Stomach (tissue), 8 donors: ENCODE measurements at regions not wholly inside any gene's neighbourhood (a gene's known extent, or its start where the extent isn't known, plus 50 kb on each side); places are given as distances from the start of the nearest gene placed in this dataset.

Experiments used
- DNase-seq, 2 donors: peaks; one replicate each; pipeline versions ENCODE4 v3.0.0 to v3.0.0-alpha.2; 2013 to 2019
- H3K27ac ChIP-seq, 5 donors: fragments of 200-600 bp in 4 of 5; sonication (generic) in 4 of 5; one replicate each; pipeline ENCODE4 v1.5.1; 2013 to 2019; ENCODE audit warnings: mild to moderate bottlenecking in 1 of 5, moderate library complexity in 1 of 5
- H3K27me3 ChIP-seq, 3 donors: fragments of 200-600 bp; sonication (generic); one replicate each; pipeline ENCODE4 v1.5.1; 2017 to 2019; ENCODE audit warnings: mixed run types in 1 of 3
- H3K36me3 ChIP-seq, 4 donors: fragments of 200-600 bp; sonication (generic); 1 replicate in 3 of 4; 2 replicates in 1 of 4; pipeline ENCODE4 v1.5.1; 2016 to 2019
- H3K4me1 ChIP-seq, 4 donors: fragments of 200-600 bp; sonication (generic); one replicate each; pipeline ENCODE4 v1.5.1; 2016 to 2019
- H3K4me3 ChIP-seq, 4 donors: fragments of 200-600 bp; sonication (generic) in 3 of 4; one replicate each; pipeline ENCODE4 v1.5.1; 2016 to 2019; ENCODE audit warnings: mild to moderate bottlenecking in 1 of 4
- H3K9me3 ChIP-seq, 4 donors: fragments of 200-600 bp; sonication (generic); one replicate each; pipeline ENCODE4 v1.5.1; 2016 to 2019
- EP300 ChIP-seq: sonication (generic); formaldehyde crosslinking; IDR thresholded peaks from one replicate; pipeline ENCODE4 v1.6.1; 2017; ENCODE audit warnings: antibody characterized with exemption
- POLR2A ChIP-seq, 4 donors: fragments of 450-650 bp; IDR thresholded peaks; one replicate each; pipeline ENCODE4 v1.6.1; 2016; ENCODE audit warnings: antibody characterized with exemption in 4 of 4, control low read depth in 2 of 4, mild to moderate bottlenecking in 1 of 4, moderate library complexity in 1 of 4
- POLR2AphosphoS5 ChIP-seq, 3 donors: sonication (generic); formaldehyde crosslinking; IDR thresholded peaks; one replicate each; pipeline ENCODE4 v1.6.1; 2016; ENCODE audit warnings: antibody characterized with exemption in 3 of 3
- WGBS, 5 donors: extraction: QIAGEN DNeasy Blood & Tissue Kit in 3 of 5; methylation state at CpG; one replicate each; pipeline versions ENCODE4 v1.1.5 to v1.1.7; 2013 to 2018; 5-methylcytosine and 5-hydroxymethylcytosine counted together
- intact Hi-C: fragments of 100-400 bp; cut with DNase I; formaldehyde crosslinking; loops from one replicate; pipeline ENCODE4 v1.15.1; 2023; ENCODE audit warnings: low total_unique reads
- TF ChIP-seq, protein P1 (sequence below), 7 experiments: fragments of 450-650 bp in 4 of 7; fragments of 200-600 bp in 3 of 7; sonication (generic) in 3 of 7; IDR thresholded peaks; one replicate each; pipeline ENCODE4 v1.5.1; 2016 to 2019; ENCODE audit warnings: antibody characterized with exemption in 7 of 7, control low read depth in 2 of 7, mild to moderate bottlenecking in 1 of 7
- donor health status: healthy with polysubstance abuse.
- donor health status: Bipolar disorder and iron deficiency.
- donor health status: healthy.

DNA sequence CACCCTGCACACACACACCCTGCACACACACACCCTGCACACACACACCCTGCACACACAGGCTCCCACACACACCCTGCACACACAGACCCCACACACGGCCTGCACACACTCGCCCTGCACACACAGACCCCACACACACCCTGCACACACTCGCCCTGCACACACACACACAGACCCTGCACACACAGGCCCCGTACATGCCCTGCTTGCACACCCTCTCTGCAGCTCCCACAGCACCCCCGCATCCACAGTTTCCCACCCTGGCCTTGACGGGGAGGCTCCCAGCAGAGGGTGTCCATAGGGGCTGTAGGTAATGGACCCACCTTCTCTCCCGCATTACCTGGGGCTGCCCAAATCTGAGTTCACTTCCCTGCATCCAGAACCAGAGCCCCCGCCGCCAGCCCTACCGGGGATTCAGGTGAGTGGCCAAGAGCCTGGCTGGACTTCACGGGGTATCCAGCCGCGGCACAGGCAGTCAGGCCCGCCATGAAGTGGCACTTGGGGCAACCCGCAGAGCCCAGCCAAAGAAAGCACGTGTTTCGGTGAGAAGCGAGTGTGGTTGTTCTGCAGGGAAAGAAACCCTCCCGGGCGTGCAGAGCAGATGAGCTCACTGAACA is 88.6 kb upstream of the GPC1 start:
- Histone ChIP-seq H3K9me3 (peaks cover 0 to 23% (median 14%) of the 10 kb centered on the region in 4 donors), H3K4me1 (peaks cover 0 to 10% (median 0%) of the 10 kb centered on the region in 4 donors), H3K27ac (no peak overlapping the region), H3K4me3 (no peak overlapping the region), H3K27me3 (no peaks in the 10 kb centered on the region), H3K36me3 (no peaks in the 10 kb centered on the region)
- WGBS, 5 donors: 66 to 91% (median 87%) methylated on average over 16 to 20 of the region's 20 CpGs
- DNase-seq: no peak
- TF ChIP-seq, protein P1, sequence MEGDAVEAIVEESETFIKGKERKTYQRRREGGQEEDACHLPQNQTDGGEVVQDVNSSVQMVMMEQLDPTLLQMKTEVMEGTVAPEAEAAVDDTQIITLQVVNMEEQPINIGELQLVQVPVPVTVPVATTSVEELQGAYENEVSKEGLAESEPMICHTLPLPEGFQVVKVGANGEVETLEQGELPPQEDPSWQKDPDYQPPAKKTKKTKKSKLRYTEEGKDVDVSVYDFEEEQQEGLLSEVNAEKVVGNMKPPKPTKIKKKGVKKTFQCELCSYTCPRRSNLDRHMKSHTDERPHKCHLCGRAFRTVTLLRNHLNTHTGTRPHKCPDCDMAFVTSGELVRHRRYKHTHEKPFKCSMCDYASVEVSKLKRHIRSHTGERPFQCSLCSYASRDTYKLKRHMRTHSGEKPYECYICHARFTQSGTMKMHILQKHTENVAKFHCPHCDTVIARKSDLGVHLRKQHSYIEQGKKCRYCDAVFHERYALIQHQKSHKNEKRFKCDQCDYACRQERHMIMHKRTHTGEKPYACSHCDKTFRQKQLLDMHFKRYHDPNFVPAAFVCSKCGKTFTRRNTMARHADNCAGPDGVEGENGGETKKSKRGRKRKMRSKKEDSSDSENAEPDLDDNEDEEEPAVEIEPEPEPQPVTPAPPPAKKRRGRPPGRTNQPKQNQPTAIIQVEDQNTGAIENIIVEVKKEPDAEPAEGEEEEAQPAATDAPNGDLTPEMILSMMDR (IDR thresholded peaks at IDR 0.05): no peak
- TF ChIP-seq POLR2A (IDR thresholded peaks at IDR 0.05) (no peak), POLR2AphosphoS5 (IDR thresholded peaks at IDR 0.05) (no peak), EP300 (no peak)
- intact Hi-C loops: no loop called here

DNA sequence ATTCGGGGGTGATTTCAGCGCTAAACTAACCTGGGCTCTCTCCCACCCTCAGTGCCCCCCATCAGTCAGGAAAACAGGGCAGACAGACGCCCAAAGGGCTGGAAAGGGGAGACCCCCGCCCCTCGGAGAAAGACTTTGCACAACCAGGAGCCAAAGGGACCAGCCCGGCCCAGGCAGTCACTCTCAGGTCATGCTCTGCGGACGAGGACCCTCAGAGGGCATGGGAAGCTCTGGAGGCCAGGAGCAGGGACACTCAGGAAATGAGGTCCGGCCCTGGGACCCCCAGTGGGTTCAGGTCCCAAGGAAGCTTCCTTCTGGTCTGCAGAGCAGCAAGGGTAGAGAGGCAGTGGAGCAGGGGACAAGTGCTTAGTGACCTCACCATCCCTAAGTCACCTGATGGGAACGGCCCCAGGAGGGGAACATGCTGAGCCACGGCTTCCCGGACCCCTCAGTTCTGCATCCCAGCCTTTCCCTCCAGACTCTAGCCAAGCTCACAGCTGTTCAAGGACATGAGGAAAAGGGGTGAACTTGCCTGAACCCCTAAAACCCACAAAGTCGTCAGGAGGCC is 88.0 kb upstream of the GPC1 start:
- no peak for DNase-seq
- TF ChIP-seq, protein P1 (IDR thresholded peaks at IDR 0.05): no peak
- no peak for TF ChIP-seq POLR2A (IDR thresholded peaks at IDR 0.05)
- TF ChIP-seq POLR2AphosphoS5 (IDR thresholded peaks at IDR 0.05): no peak
- no peak for TF ChIP-seq EP300
- H3K27me3 ChIP-seq: no peaks in the 10 kb centered on the region
- intact Hi-C loops: no loop called here
- no peak overlapping the region for H3K4me3 ChIP-seq
- no peak overlapping the region for H3K27ac ChIP-seq
- H3K4me1 ChIP-seq: peaks cover 0 to 15% (median 0%) of the 10 kb centered on the region in 4 donors
- peaks cover 0 to 23% (median 14%) of the 10 kb centered on the region in 4 donors for H3K9me3 ChIP-seq
- 78 to 88% (median 81%) methylated on average over 8 to 13 of the region's 13 CpGs for WGBS, 5 donors
- no peaks in the 10 kb centered on the region for H3K36me3 ChIP-seq

DNA sequence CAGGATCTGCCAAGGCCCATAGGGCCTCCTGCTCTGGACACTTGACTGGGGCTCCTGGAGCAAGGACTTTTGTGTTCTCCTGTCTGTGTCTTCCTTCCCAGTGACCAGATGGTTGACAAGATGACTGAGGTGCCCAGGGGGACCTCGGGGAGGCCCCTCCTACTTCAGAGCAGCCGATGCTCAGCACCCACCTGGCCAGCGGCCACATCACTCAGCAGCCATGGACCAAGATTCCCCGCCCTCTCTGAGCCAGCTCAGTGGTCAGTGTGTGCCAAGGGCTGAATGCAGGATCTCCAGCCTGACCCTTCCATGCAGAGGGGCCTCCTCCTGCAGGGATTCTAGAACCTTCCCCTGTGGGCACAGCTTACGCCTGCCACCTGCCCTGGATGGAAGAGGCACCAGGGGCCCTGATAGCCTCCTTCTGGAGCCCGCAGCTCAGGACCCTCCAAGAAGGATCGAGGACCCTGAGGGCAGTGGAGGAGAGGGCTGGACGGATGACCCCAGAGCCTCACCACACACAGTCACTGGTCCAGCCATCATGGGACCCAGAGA is 87.4 kb upstream of the GPC1 start:
- TF ChIP-seq POLR2A (IDR thresholded peaks at IDR 0.05) (no peak), POLR2AphosphoS5 (IDR thresholded peaks at IDR 0.05) (no peak), EP300 (no peak)
- TF ChIP-seq, protein P1 (IDR thresholded peaks at IDR 0.05): no peak
- Histone ChIP-seq H3K9me3 (peaks cover 0 to 23% (median 14%) of the 10 kb centered on the region in 4 donors), H3K27ac (no peak overlapping the region), H3K4me3 (no peak overlapping the region), H3K4me1 (peaks cover 0 to 15% (median 0%) of the 10 kb centered on the region in 4 donors), H3K27me3 (no peaks in the 10 kb centered on the region), H3K36me3 (no peaks in the 10 kb centered on the region)
- no peak for DNase-seq
- 70 to 85% (median 81%) methylated on average over 4 to 8 of the region's 8 CpGs for WGBS, 5 donors
- intact Hi-C loops: no loop called here

DNA sequence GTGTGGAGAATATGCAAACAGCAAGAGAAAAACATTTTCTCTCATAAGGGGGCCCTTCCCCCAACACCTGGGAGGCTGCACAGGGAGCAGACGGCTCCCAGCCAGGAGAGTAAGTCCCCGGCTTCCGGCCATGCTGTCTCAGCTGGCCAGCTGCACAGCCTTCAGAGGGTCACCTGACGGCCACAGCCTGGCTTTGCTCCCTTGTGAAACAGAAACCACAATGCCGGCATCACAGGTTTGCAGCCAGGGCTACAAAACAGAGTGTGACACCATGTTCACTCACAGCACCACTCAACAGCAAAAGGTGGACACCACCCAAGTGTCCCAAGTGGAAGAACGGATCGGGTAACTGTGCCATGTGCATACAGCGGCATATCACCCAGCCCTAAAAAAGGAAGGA is 86.9 kb upstream of the GPC1 start:
- Histone ChIP-seq H3K36me3 (no peaks in the 10 kb centered on the region), H3K27ac (no peak overlapping the region), H3K4me1 (peaks cover 0 to 15% (median 0%) of the 10 kb centered on the region in 4 donors), H3K4me3 (no peak overlapping the region), H3K9me3 (peaks cover 0 to 23% (median 14%) of the 10 kb centered on the region in 4 donors), H3K27me3 (no peaks in the 10 kb centered on the region)
- intact Hi-C loops: no loop called here
- WGBS, 5 donors: 51 to 78% (median 67%) methylated on average over 6 to 8 of the region's 8 CpGs
- TF ChIP-seq, protein P1 (IDR thresholded peaks at IDR 0.05): no peak
- TF ChIP-seq POLR2A (IDR thresholded peaks at IDR 0.05): no peak
- no peak for TF ChIP-seq POLR2AphosphoS5 (IDR thresholded peaks at IDR 0.05)
- TF ChIP-seq EP300: no peak
- no peak for DNase-seq
